Left lung (tissue), 4 donors: ENCODE measurements at regions not wholly inside any gene's neighbourhood (a gene's known extent, or its start where the extent isn't known, plus 50 kb on each side); places are given as distances from the start of the nearest gene placed in this dataset.

Source experiments
- ATAC-seq: fragments of 200-7000 bp; cut with Tn5 transposase; one replicate; pipeline ENCODE4 v1.9.1; 2020; ENCODE audit warnings: moderate library complexity
- DNase-seq, 4 donors: peaks; one replicate each; pipeline ENCODE4 v3.0.0-alpha.2; 2013 to 2020
- H3K27ac ChIP-seq, 2 donors: fragments of 200-600 bp; sonication (generic) in 1 of 2; one replicate each; pipeline versions ENCODE4 v1.5.0 to v1.8.0; 2020 to 2021
- H3K27me3 ChIP-seq, 2 donors: fragments of 200-600 bp; sonication (generic) in 1 of 2; one replicate each; pipeline versions ENCODE4 v1.5.0 to v1.8.0; 2020 to 2021
- H3K36me3 ChIP-seq, 2 donors: fragments of 200-600 bp; sonication (generic) in 1 of 2; one replicate each; pipeline versions ENCODE4 v1.5.0 to v1.8.0; 2020 to 2021
- H3K4me1 ChIP-seq, 2 donors: fragments of 200-600 bp; one replicate each; pipeline ENCODE4 v1.8.0; 2021
- H3K4me3 ChIP-seq, 2 donors: fragments of 200-600 bp; sonication (generic) in 1 of 2; one replicate each; pipeline versions ENCODE4 v1.5.0 to v1.8.0; 2020 to 2021; ENCODE audit warnings: mild to moderate bottlenecking in 1 of 2
- H3K9me3 ChIP-seq, 2 donors: fragments of 200-600 bp; sonication (generic) in 1 of 2; one replicate each; pipeline versions ENCODE4 v1.5.0 to v1.8.0; 2020 to 2021
- CTCF ChIP-seq, 2 donors: fragments of 200-600 bp; sonication (generic) in 1 of 2; IDR thresholded peaks; one replicate each; pipeline versions ENCODE4 v1.5.0 to v1.8.0; 2021; ENCODE audit warnings: antibody characterized with exemption in 2 of 2
- intact Hi-C, 2 donors: fragments of 100-400 bp; cut with DNase I; formaldehyde crosslinking; loops; one replicate each; pipeline versions ENCODE4 v1.11.2 to v1.14.2; 2022
- donor health status: DM: no; HTN: yes; CAD: no.
- donor health status: DM: no; HTN: no; CAD: no.

DNA sequence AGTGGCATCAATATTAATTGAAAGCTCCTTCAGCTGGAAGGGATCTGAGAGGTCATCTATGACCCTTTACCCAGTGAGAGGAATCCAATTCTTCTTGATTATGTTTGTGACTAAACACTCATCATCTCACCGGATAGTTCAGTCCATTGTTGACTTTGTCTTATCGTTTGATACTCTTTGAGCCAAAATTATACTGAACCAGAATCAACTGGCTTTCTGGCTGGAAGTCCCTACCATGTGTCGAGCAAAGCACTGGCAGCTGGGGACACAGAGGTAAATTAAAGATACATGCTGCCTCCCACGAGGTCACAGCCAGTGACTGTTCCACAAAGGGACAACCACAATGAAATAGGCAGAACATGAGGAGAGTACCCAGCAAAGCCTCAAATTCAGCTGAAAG lies 91.4 kb upstream of the FHL2 start:
- ATAC-seq, result no peak
- Histone ChIP-seq H3K4me3 (no peak overlapping the region), H3K27ac (no peak overlapping the region), H3K27me3 (no peaks in the 10 kb centered on the region), H3K4me1 (no peaks in the 10 kb centered on the region), H3K9me3 (peaks cover 0 to 16% of the 10 kb centered on the region in 2 donors), H3K36me3 (no peaks in the 10 kb centered on the region)
- no peak for TF ChIP-seq CTCF (IDR thresholded peaks at IDR 0.05)
- no peak for DNase-seq
- intact Hi-C loops, result no loop called here

GRCh38 chr2:105489168-105489878 lies 90.5 kb upstream of the FHL2 start:
- Histone ChIP-seq H3K9me3 (peaks cover 0 to 16% of the 10 kb centered on the region in 2 donors), H3K27ac (no peak overlapping the region), H3K36me3 (no peaks in the 10 kb centered on the region), H3K4me1 (no peaks in the 10 kb centered on the region), H3K27me3 (no peaks in the 10 kb centered on the region), H3K4me3 (no peak overlapping the region)
- DNase-seq, result no peak
- TF ChIP-seq CTCF (IDR thresholded peaks at IDR 0.05), result no peak
- intact Hi-C loops, result no loop called here
- ATAC-seq, result no peak

DNA sequence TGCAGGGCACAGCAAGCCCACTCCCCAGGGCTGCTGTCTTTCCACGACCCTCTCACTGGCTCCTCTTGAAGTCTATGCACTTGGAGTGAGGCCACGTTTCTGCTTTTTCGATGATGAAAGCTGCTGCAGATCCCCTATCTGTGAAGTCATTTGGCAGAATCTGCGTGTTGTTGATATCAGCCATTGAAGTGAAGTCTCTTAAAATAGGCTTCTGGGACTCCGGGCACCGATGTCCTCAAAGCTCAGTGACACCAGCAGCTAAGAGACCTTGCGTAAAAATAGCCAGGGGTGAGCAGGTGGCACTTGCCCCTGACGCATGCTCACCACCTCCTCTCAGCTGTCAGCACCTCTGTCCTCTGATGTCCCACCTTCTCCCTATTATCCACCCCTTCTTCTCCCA lies 89.4 kb upstream of the FHL2 start:
- peaks cover 0 to 11% of the 10 kb centered on the region in 2 donors for H3K9me3 ChIP-seq
- no peaks in the 10 kb centered on the region for H3K36me3 ChIP-seq
- DNase-seq, result no peak
- TF ChIP-seq CTCF (IDR thresholded peaks at IDR 0.05), result no peak
- intact Hi-C loops, result no loop called here
- no peaks in the 10 kb centered on the region for H3K27me3 ChIP-seq
- ATAC-seq, result no peak
- no peak overlapping the region for H3K27ac ChIP-seq
- H3K4me1 ChIP-seq, result no peaks in the 10 kb centered on the region
- no peak overlapping the region for H3K4me3 ChIP-seq

DNA sequence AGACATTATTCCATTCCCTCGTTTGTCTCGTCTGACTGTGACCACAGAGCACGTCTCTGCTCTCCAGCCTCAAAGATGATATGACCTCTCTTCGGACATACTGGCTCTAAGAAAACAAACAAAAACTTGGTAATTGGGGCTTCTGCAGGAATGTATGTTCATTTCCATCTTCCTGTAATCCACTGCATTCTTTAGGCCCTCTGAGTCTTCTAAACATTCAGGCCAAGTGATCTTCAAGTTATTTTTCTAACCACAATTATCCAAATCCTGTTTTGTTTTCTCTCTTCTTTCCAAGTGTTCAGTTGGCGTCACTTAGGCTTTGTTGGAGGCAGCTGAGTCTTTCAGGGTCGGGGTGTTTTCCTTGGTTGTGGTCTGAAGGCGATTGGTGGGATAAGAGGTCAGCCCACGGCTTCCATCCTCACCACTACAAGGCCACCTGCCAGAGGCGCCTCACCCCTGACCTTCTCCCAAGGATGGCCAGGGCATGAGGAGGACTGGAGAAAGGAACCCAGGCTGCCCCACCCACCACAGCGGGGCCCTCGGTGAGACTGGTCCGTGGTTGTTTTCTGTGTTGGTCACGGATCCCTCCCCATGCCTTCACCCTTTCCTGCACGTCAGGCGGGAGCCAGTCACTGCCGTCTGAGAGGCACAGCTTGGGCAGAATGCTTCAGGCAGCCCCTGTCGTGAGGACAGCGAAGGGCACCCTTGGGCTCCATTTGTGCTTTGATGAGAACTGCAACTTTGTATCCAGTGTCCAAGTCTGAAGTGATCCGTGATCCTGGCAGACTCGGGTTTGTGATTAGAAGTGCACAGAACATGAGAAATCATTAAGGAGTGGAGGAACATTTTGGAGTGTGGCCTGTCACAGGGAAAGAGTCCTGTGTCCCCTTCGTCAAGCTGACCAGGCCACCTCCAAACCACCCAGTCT lies 88.6 kb upstream of the FHL2 start:
- DNase-seq, result no peak

More for the DNA sequence above, 88.6 kb upstream of the FHL2 start:
- Histone ChIP-seq H3K4me3 (no peak overlapping the region), H3K36me3 (no peaks in the 10 kb centered on the region), H3K4me1 (no peaks in the 10 kb centered on the region), H3K27ac (no peak overlapping the region), H3K9me3 (peaks cover 0 to 3% of the 10 kb centered on the region in 2 donors), H3K27me3 (no peaks in the 10 kb centered on the region)
- no peak for TF ChIP-seq CTCF (IDR thresholded peaks at IDR 0.05)
- no peak for ATAC-seq
- intact Hi-C loops, result no loop called here
